ENCODE measurements at regions not wholly inside any gene's neighbourhood (a gene's known extent, or its start where the extent isn't known, plus 50 kb on each side); places are given as distances from the start of the nearest gene placed in this dataset.

GRCh38 chr3:182063742-182064141 is 352.0 kb downstream of the SOX2 start:
- in situ Hi-C loops (cut with MboI; ENCODE audit: low pct_unique_long_range_greater_than_20kb in 2 of 9, low sequenced_read_pairs in 9 of 9, unreplicated experiment in 9 of 9): no loop called here
- Histone ChIP-seq H3K4me3 (no peak overlapping the region), H3K4me1 (replicated peaks in 1 of 2) (peaks cover 0 to 5% of the 10 kb centered on the region in 2 donors), H3K27ac (no peak overlapping the region)
- WGBS, 10 experiments: 0 to 80% (median 38%) methylated on average over 1 of the region's 1 CpG; no CpG with 5 or more reads in 3 of the 10 experiments
- no peak for ATAC-seq (replicated peaks in 6 of 8)

DNA sequence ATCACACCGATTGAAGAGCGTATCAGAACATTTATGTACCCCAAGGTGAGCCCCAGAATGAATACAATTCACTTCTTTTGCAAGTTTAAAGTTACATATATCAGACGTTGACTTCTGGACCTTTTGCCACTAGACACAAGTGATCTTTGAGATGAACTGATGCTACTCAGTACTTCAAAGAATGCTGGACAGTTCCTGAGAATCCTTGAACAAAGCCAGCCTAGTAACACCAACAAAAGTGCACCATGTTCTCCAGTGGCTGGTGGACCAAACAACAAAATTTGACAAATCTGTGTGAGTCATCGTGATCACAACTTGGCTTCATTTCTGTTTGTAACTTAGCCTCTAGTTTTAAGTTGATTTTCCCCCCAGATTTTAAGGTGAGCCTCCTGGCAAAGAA is 355.7 kb downstream of the SOX2 start:
- Histone ChIP-seq H3K27ac (no peak overlapping the region), H3K4me3 (no peak overlapping the region), H3K4me1 (replicated peaks in 1 of 2) (no peaks in the 10 kb centered on the region)
- 7 to 100% (median 33%) methylated on average over 1 to 4 of the region's 4 CpGs; no CpG with 5 or more reads in 1 of the 10 experiments for WGBS, 10 experiments
- no peak for ATAC-seq (replicated peaks in 6 of 8)
- in situ Hi-C loops (cut with MboI; ENCODE audit: low pct_unique_long_range_greater_than_20kb in 2 of 9, low sequenced_read_pairs in 9 of 9, unreplicated experiment in 9 of 9): no loop called here

GRCh38 chr3:182078316-182078715 is 366.6 kb downstream of the SOX2 start:
- no peak for ATAC-seq (replicated peaks in 6 of 8)
- Histone ChIP-seq H3K4me3 (no peak overlapping the region), H3K27ac (no peak overlapping the region), H3K4me1 (replicated peaks in 1 of 2) (peaks cover 0 to 2% of the 10 kb centered on the region in 2 donors)
- in situ Hi-C loops (cut with MboI; ENCODE audit: low pct_unique_long_range_greater_than_20kb in 2 of 9, low sequenced_read_pairs in 9 of 9, unreplicated experiment in 9 of 9): no loop called here
- WGBS, 10 experiments: 0 to 57% (median 38%) methylated on average over 1 to 3 of the region's 3 CpGs; no CpG with 5 or more reads in 1 of the 10 experiments

DNA sequence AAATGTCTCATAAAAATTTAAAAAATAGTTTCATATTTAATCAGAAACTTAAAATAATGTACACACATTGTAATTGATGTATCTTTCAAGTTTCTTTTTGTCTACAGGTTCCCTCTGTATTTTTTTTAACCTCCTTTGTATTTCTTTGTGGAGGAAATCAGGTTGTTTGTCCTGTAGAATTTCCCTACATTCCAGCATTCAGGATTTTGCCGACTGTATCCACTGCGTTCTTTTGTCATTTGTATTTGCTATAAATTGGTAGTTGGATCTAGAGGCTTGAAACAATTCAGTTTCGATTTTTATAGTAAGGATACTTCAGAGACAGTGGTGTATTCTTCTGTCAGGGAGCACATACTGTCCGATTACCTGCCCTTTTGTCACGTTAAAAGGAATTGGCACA is 367.2 kb downstream of the SOX2 start:
- Histone ChIP-seq H3K27ac (no peak overlapping the region), H3K4me1 (replicated peaks in 1 of 2) (peaks cover 0 to 2% of the 10 kb centered on the region in 2 donors), H3K4me3 (no peak overlapping the region)
- ATAC-seq (replicated peaks in 6 of 8): no peak
- 4 to 88% (median 48%) methylated on average over 2 to 5 of the region's 5 CpGs; no CpG with 5 or more reads in 1 of the 10 experiments for WGBS, 10 experiments
- in situ Hi-C loops (cut with MboI; ENCODE audit: low pct_unique_long_range_greater_than_20kb in 2 of 9, low sequenced_read_pairs in 9 of 9, unreplicated experiment in 9 of 9): no loop called here

DNA sequence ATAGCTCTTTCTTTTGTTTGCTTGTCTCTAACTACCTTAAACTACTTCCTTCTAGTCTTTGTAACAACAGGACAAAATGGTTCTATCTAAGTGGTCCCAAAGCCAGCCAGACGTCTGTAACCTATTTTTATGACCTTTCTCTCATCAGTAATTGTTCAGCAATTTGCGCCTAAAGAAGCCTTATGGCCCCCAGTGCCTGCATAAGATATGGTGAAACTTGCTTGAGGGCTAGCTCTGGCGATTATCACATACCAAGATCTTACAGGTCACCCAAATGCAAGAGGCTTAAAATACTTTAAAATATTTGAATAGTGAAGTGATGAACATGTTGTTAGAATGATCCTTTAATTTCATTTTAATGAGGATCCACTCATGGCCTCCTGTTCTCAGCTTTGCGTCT is 369.4 kb downstream of the SOX2 start:
- no peak for ATAC-seq (replicated peaks in 6 of 8)
- Histone ChIP-seq H3K4me1 (replicated peaks in 1 of 2) (peaks cover 0 to 2% of the 10 kb centered on the region in 2 donors), H3K4me3 (no peak overlapping the region), H3K27ac (no peak overlapping the region)
- in situ Hi-C loops (cut with MboI; ENCODE audit: low pct_unique_long_range_greater_than_20kb in 2 of 9, low sequenced_read_pairs in 9 of 9, unreplicated experiment in 9 of 9): no loop called here
- WGBS, 10 experiments: 0 to 100% (median 61%) methylated on average over 1 to 4 of the region's 4 CpGs; no CpG with 5 or more reads in 1 of the 10 experiments

- no peak overlapping the region for H3K4me3 ChIP-seq
- H3K4me1 ChIP-seq (replicated peaks in 1 of 2): peaks cover 0 to 2% of the 10 kb centered on the region in 2 donors
- 0 to 56% (median 18%) methylated on average over 1 to 2 of the region's 2 CpGs; no CpG with 5 or more reads in 1 of the 10 experiments for WGBS, 10 experiments
- in situ Hi-C loops (cut with MboI; ENCODE audit: low pct_unique_long_range_greater_than_20kb in 2 of 9, low sequenced_read_pairs in 9 of 9, unreplicated experiment in 9 of 9): no loop called here
- peak in 3 of 8 experiments; percentile 40 to 90 (median 47) for ATAC-seq (replicated peaks in 6 of 8)
- no peak overlapping the region for H3K27ac ChIP-seq
These were observed 371.4 kb downstream of the SOX2 start for GRCh38 chr3:182083112-182083511.

DNA sequence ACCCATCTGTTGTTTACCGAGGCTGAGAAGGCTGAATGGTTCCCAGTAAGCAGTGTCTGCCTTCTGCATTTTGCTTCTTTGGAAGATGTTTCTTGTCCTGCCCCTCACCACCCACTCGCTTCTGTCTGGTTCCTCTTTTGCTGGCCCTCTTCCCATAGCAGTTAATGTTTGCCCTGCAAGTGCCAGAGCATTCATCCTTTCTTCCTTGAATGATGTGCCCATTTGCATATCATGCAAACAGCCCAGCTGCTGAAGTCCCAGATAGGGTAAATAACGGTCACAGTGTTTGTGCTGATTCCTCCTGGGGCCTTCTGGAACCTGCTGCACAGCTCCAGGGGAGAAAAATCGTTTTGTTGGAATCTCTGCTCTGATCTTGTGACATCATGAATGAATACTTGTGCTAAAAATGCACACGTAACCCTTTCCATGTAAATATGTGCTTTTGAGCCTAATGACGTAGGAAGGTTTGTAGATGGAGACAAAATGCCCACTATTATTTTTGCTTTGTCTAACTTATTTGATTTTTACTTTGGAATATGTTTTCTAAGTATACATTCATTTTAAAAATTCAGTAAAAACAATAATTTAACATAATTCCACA is 381.0 kb downstream of the SOX2 start:
- ATAC-seq (replicated peaks in 6 of 8): peak; percentile 46 to 100 (median 99)
- Histone ChIP-seq H3K4me1 (replicated peaks in 1 of 2) (peaks cover 3 to 7% of the 10 kb centered on the region in 2 donors), H3K4me3 (peak overlapping the region in 2 of 5 donors; percentile 5 to 6), H3K27ac (peak overlapping the region; percentile 6 to 65)
- in situ Hi-C loops (cut with MboI; ENCODE audit: low pct_unique_long_range_greater_than_20kb in 2 of 9, low sequenced_read_pairs in 9 of 9, unreplicated experiment in 9 of 9): no loop called here
- WGBS, 10 experiments: 0 to 40% (median 19%) methylated on average over 2 to 6 of the region's 6 CpGs; no CpG with 5 or more reads in 1 of the 10 experiments

DNA sequence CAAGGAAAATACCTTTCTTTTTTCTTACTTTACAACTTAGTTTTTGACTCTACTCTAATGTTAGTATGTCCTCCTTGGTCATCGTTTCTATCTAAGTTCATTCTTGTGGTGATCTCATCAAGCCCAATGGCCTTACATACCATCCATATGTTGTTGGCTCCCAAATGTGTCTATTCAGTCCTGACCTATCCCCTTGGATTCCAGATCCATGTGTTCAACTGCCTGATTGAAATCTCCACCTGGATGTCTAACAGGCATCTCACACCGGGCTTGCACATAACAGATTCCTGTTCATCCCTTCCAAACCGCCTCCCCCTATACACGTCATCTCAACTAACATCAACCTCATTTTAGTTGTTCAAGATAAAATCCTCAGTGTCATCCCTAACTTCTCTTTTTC is 382.6 kb downstream of the SOX2 start:
- H3K27ac ChIP-seq: no peak overlapping the region
- peaks cover 3 to 7% of the 10 kb centered on the region in 2 donors for H3K4me1 ChIP-seq (replicated peaks in 1 of 2)
- in situ Hi-C loops (cut with MboI; ENCODE audit: low pct_unique_long_range_greater_than_20kb in 2 of 9, low sequenced_read_pairs in 9 of 9, unreplicated experiment in 9 of 9): no loop called here
- WGBS, 10 experiments: 13 to 100% (median 96%) methylated on average over 1 to 4 of the region's 4 CpGs; no CpG with 5 or more reads in 3 of the 10 experiments
- no peak for ATAC-seq (replicated peaks in 6 of 8)
- H3K4me3 ChIP-seq: no peak overlapping the region

GRCh38 chr3:182104881-182105280 is 393.2 kb downstream of the SOX2 start:
- WGBS, 10 experiments: 0 to 92% (median 0%) methylated on average over 1 to 4 of the region's 4 CpGs; no CpG with 5 or more reads in 5 of the 10 experiments
- no peak overlapping the region for H3K4me3 ChIP-seq
- peaks cover 0 to 3% of the 10 kb centered on the region in 2 donors for H3K4me1 ChIP-seq (replicated peaks in 1 of 2)
- H3K27ac ChIP-seq: no peak overlapping the region
- ATAC-seq (replicated peaks in 6 of 8): peak in 5 of 8 experiments; percentile 50 to 69 (median 60)
- in situ Hi-C loops (cut with MboI; ENCODE audit: low pct_unique_long_range_greater_than_20kb in 2 of 9, low sequenced_read_pairs in 9 of 9, unreplicated experiment in 9 of 9): no loop called here

GRCh38 chr3:182105875-182106274 is 394.1 kb downstream of the SOX2 start:
- in situ Hi-C loops (cut with MboI; ENCODE audit: low pct_unique_long_range_greater_than_20kb in 2 of 9, low sequenced_read_pairs in 9 of 9, unreplicated experiment in 9 of 9): no loop called here
- ATAC-seq (replicated peaks in 6 of 8): no peak
- H3K4me1 ChIP-seq (replicated peaks in 1 of 2): peaks cover 0 to 3% of the 10 kb centered on the region in 2 donors
- H3K27ac ChIP-seq: no peak overlapping the region
- 19 to 100% (median 92%) methylated on average over 1 to 4 of the region's 4 CpGs for WGBS, 10 experiments
- H3K4me3 ChIP-seq: no peak overlapping the region

DNA sequence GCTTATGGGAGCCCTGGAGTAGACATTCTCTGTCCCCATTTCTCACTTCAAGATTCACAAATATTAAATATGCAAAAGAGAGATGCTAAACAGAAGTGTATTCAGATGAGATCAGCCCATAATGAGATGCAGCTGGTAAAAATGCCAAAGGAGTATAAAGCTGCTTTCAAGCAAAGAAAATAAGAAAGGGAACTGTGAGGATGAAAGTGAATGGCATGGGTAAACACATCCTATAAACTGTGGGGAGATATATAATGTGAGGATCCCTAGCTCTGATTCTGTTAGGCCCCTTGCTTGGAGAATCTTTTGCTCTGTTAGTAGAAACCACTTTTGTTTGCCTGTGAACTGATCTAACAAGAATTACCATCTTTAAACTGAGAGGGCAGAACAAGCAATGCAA is 396.6 kb downstream of the SOX2 start:
- Histone ChIP-seq H3K4me1 (replicated peaks in 1 of 2) (peaks cover 0 to 3% of the 10 kb centered on the region in 2 donors), H3K27ac (no peak overlapping the region), H3K4me3 (no peak overlapping the region)
- in situ Hi-C loops (cut with MboI; ENCODE audit: low pct_unique_long_range_greater_than_20kb in 2 of 9, low sequenced_read_pairs in 9 of 9, unreplicated experiment in 9 of 9): no loop called here
- peak in 4 of 8 experiments; percentile 19 to 93 (median 34) for ATAC-seq (replicated peaks in 6 of 8)

- Histone ChIP-seq H3K27ac (no peak overlapping the region), H3K4me3 (no peak overlapping the region), H3K4me1 (replicated peaks in 1 of 2) (no peaks in the 10 kb centered on the region)
- ATAC-seq (replicated peaks in 6 of 8): no peak
- in situ Hi-C loops (cut with MboI; ENCODE audit: low pct_unique_long_range_greater_than_20kb in 2 of 9, low sequenced_read_pairs in 9 of 9, unreplicated experiment in 9 of 9): no loop called here
- whole genome bisulfite sequencing, 10 experiments: 4 to 100% (median 86%) methylated on average over 1 to 4 of the region's 4 CpGs; no CpG with 5 or more reads in 1 of the 10 experiments
These were observed 400.2 kb downstream of the SOX2 start for GRCh38 chr3:182111967-182112366.

- Histone ChIP-seq H3K4me3 (no peak overlapping the region), H3K4me1 (replicated peaks in 1 of 2) (peaks cover 0 to 3% of the 10 kb centered on the region in 2 donors), H3K27ac (no peak overlapping the region)
- in situ Hi-C loops (cut with MboI; ENCODE audit: low pct_unique_long_range_greater_than_20kb in 2 of 9, low sequenced_read_pairs in 9 of 9, unreplicated experiment in 9 of 9): no loop called here
- no peak for ATAC-seq (replicated peaks in 6 of 8)
- WGBS, 10 experiments: 20 to 100% (median 86%) methylated on average over 1 of the region's 1 CpG; no CpG with 5 or more reads in 6 of the 10 experiments
These were observed 403.7 kb downstream of the SOX2 start for GRCh38 chr3:182115328-182116015.

Measured in motor neuron (in vitro differentiated cells).